Activated CD8-positive, alpha-beta memory T cell treated with anti-CD3 and anti-CD28 coated beads, Interleukin-2, amount 50 U/mL, for 4 hours (primary cell): ENCODE measurements at regions not wholly inside any gene's neighbourhood (a gene's known extent, or its start where the extent isn't known, plus 50 kb on each side); places are given as distances from the start of the nearest gene placed in this dataset.

Experiments
- DNase-seq: peaks from one replicate; pipeline ENCODE4 v3.0.0-alpha.2; 2020

DNA sequence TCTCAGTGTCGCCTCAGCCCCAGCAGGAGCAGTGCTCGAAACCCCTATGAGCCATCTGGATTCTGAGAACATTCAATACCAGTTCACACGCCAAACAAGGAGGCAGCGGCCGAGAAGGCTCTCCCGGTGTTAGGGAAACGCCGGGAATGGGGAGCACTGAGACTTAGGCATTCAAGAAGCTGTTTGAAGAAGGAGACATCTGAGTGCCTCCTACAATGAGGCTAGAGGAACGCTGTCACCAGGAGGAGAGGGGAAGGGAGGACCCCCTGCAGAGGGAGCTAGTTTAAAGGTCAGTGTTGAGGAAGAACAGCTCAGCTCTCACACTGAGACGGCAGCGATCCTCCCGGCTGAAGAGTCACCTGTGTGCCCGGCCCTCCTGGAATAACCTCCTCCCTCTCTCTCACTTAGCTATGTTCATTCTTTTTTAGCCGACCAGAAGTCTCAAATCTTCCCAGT lies 69.9 kb downstream of the SERPINA3 start:
- DNase-seq, result no peak

DNA sequence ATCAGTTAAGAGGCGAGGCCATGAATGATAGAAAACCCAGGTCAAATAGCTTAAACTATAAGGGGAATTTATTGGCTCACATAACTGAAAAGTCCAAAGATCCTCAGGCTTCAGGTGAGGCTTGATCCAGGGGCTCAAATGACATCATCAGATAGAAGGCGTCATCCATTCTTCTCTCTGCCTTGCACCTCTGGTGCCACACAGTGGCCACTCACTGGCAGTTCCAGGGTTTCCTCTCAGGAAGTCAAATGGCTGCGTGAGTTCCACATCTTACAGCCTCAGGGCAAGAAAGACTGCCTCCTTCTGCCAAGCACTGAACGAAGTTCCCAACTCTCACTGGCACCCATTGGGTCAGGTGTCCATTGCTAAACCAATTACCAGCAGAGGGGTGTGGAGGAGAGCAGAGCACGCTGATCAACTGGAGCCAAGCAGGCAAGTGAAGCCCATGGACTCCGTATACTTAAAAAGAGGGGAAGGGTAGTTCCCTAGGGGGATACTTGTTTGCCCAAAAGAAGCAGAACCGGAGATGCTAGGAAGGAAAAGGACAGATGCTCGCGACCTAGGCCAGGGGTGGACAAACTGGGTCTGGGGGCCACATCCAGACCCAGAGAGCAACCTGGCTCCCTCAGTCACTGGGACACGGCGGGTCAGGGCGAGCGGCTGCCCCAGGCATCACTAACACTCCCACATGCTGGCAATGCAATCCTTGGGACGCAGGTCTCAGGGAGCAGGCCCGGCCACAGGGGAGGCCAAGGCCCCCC lies 69.3 kb downstream of the SERPINA3 start:
- DNase-seq, result no peak

GRCh38 chr14:94680862-94681288 lies 68.7 kb downstream of the SERPINA3 start:
- no peak for DNase-seq

- DNase-seq, result no peak
Observed at GRCh38 chr14:94679937-94680861, 68.0 kb downstream of the SERPINA3 start.

- DNase-seq, result no peak
Observed at GRCh38 chr14:94679106-94679810, 67.1 kb downstream of the SERPINA3 start.

GRCh38 chr14:94677747-94678146 lies 65.6 kb downstream of the SERPINA3 start:
- no peak for DNase-seq

DNA sequence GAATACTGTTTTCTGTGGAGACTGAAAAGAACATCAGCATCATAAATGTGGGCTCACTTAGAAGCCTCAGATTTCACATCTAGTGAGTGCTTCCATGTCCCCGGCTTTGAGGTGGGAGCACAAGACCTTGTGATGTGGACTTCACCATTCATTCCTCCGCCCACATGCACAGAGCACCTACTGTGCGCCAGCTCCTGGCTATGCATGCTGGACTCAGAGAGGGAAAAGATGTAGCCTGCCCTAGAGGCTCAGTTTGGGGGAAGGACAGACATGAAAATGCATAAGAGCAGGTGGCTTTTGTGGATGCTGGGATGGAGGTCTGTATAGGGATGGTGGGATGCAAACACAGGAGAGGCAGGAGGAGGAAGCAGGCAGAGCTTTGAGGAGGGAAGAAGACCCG lies 65.0 kb downstream of the SERPINA3 start:
- DNase-seq, result no peak

- no peak for DNase-seq
Observed at GRCh38 chr14:94676495-94677185, 64.4 kb downstream of the SERPINA3 start.

DNA sequence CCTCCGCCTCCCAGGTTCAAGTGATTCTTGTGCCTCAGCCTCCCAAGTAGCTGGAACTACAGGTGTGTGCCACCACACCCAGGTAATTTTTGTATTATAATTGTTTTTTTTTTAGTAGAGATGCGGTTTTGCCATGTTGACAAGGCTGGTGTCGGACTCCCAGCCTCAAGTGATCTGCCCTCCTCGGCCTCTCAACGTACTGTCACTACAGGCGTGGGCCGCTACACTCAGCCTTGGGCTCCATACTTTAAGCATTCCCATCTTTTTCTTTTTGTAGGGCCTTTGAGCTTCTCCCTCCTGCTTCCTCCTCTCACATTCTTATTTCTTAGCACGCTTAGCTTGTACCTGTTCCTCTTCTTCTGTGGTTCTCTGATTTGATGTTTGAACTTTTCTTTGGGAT lies 62.8 kb downstream of the SERPINA3 start:
- no peak for DNase-seq

- DNase-seq, result no peak
Observed at GRCh38 chr14:94673781-94674231, 61.6 kb downstream of the SERPINA3 start.
